HepG2 (cell line): ENCODE measurements at regions not wholly inside any gene's neighbourhood (a gene's known extent, or its start where the extent isn't known, plus 50 kb on each side); places are given as distances from the start of the nearest gene placed in this dataset.

Experiments used
- ELF1 ChIP-seq: sonication (generic); formaldehyde crosslinking; IDR thresholded peaks from 2 replicates; pipeline ENCODE4 v1.4.0; 2020; ENCODE audit warnings: missing genetic modification reagents
- EZH2 ChIP-seq: conservative IDR thresholded peaks from 2 replicates; pipeline ENCODE4 v1.6.1; 2012; ENCODE audit warnings: mild to moderate bottlenecking, low read depth, low read length, moderate library complexity
- SIN3B ChIP-seq: fragments of 150-350 bp; IDR thresholded peaks from 2 replicates; pipeline ENCODE4 v1.6.1; 2014; ENCODE audit warnings: low read length
- SMAD9 ChIP-seq: sonication (generic); formaldehyde crosslinking; IDR thresholded peaks from 2 replicates; pipeline ENCODE4 v1.5.1; 2020; ENCODE audit warnings: mild to moderate bottlenecking, missing genetic modification reagents
- ZSCAN20 ChIP-seq: sonication (generic); formaldehyde crosslinking; IDR thresholded peaks from 2 replicates; pipeline ENCODE4 v1.4.0; 2020; ENCODE audit warnings: missing genetic modification reagents, mild to moderate bottlenecking, borderline replicate concordance

- TF ChIP-seq ZSCAN20 (CRISPR knock-in tag) (no peak), ELF1 (CRISPR knock-in tag) (no peak), SMAD9 (CRISPR knock-in tag) (no peak), SIN3B (no peak), EZH2 (no peak)
These were observed 342.6 kb upstream of the NFE2L3 start for GRCh38 chr7:25809441-25809840.
